SKM-1 treated with dmso at 0.1 percent for 144 hours (cell line): ENCODE measurements at regions not wholly inside any gene's neighbourhood (a gene's known extent, or its start where the extent isn't known, plus 50 kb on each side); places are given as distances from the start of the nearest gene placed in this dataset.
"Not testable (repeated sequence)": the region's sequence is repeated elsewhere in the genome, so short reads cannot be mapped to it uniquely, and the experiment has no call there.

Experiments
- DNase-seq: peaks from one replicate; lab custom pipeline; 2025; ENCODE audit not compliant: unreplicated experiment; lab: John Stamatoyannopoulos, UW

- not testable (repeated sequence) for DNase-seq
These were observed 56.1 kb downstream of the ZNF22 start for GRCh38 chr10:45056806-45057205.

DNA sequence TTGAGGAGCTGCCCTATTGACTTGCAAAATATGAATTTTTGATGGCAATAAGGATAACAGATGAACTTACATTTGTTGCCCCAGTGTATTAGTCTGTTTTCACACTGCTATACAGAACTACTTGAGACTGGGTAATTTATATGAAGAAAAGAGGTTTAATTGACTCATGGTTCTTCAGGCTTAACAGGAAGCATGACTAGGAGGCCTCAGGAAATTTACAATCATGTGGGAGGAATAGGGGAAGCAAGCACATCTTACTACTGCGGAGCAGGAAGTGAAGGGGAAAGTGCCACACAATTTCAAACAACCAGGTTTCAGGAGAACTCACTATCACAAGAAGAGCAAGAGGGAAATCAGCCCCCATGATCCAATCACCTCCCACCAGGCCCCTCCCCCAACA lies 57.9 kb downstream of the ZNF22 start:
- peak; percentile 49 for DNase-seq

DNA sequence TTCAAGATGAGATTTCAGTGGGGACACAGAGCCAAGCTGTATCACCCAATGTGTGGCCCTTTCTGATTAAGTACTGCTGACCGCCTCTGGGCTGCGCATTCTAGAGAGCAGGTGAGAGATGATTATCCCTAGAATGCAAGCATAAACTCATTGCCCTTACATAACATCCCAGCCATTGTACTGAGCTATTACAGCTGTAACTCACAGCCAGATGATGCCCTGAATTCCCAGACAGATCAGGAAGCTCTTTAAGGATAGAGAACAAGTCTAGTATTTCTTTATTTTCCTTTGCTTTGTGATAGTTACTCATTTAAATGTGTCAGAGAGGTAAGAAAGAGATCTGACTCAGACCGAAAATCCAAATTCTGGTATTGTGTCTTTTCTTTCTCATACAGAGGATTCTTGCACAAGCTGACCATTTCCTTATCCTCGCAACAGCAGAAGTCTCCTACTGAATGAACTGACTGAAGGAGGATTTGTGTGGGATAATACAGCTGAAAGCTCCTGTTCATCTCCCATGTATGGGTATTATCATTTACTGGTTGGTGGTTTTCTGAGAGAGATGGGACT lies 58.4 kb downstream of the ZNF22 start:
- peak; percentile 30 for DNase-seq

DNA sequence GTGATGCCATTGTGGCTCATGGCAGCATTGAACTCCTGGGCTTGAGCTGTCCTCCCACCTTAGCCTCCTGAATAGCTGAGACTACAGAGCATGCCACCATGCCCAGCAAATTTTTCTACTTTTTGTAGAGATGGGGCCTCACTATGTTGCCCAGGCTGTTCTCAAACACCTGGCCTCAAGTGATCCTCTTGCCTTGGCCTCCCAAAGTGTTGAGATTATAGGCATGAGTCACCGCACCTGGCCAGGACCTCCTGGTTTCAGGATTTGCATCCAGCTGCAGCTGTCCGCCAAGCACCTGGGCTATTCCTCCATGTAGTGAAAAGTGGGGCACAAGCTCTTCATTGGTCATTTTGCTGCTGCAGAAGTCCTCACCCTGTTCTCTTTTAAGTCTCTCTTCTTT lies 58.9 kb downstream of the ZNF22 start:
- DNase-seq = no peak

DNA sequence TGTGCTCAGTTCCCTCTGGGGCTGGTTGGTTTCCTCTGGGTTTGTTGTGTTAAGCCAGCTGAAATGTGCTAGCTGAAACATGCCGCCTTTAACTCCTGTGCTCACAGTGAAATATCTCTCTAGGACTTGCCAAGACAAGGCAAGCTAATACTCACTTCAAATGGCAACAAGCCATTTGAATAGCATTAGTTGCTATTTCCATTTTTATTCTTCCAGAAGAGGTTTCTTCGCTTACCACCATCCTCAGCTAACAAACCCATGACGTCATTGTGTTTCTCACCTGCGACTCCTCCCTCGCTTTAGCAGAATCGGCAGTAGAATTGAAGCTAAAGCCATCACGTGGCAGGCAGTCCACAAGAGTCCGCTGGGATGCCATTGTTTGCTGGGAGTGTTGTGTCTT lies 61.3 kb downstream of the ZNF22 start:
- DNase-seq = no peak

DNA sequence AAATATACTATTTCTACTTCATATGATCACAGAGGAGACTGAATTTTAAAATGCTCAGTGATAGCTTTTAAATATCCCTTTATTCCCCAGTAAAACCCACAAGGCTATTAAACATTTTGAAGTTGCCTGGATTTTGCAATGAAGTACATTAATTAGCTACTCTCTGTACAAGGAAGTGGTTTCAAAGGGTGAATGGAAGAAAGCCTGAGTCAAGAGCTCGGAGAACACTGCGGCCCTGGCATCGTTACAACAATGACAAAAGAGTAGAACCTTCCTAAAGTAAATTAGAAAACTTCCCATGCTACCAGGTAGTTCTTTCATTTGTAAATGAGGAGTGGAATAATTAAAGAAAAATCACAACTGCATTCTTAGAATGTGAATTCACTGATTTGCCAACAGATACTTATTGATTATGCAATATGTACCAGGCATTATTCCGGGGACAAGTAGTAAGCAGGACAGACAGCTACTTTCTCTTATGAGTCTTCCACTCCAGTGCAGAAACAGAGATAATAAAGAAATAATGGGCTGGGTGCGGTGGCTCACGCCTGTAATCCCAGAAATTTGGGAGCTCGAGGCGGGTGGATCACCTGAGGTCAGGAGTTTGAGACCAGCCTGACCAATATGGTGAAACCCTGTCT lies 63.0 kb downstream of the ZNF22 start:
- peak; percentile 73 for DNase-seq

DNA sequence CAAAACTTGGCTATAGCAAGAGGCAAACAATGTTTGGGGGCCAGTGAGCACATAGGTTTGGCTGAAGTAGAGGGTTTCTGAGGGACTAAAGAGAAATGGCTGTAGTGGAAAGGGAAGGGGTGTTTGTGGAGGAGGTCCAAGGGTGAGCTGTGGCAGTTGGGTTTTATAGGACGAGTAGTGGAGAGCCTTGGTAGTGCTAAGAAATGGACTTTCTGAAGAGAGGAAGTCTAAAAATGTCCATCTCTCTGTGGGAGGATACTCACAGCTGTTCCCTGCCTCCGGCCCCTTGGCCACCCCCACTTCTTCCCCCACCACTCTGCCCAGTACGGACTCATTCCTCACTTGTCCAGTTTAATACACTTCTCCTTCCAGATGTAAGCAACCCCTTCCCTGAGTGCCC lies 64.3 kb downstream of the ZNF22 start:
- no peak for DNase-seq

GRCh38 chr10:45071043-45071813 lies 70.5 kb downstream of the ZNF22 start:
- no peak for DNase-seq

DNA sequence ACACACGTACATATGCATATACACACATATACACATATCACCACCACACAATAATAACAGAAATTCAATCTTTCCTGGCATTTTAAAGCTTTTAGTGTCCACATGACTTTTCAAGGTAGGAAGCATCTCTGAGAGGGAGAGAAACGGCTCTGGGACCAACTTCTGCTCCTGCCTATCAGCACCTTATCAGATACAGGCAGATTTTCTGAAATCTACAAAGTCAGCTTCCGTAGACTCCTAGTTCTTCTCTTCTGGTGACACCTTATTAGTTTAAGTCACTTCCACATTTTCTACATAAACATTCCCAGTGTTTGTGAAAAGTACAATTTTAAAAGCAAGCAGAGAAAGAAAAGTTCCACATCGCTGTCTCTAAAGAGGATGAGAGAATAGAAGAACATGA lies 74.5 kb downstream of the ZNF22 start:
- no peak for DNase-seq

DNA sequence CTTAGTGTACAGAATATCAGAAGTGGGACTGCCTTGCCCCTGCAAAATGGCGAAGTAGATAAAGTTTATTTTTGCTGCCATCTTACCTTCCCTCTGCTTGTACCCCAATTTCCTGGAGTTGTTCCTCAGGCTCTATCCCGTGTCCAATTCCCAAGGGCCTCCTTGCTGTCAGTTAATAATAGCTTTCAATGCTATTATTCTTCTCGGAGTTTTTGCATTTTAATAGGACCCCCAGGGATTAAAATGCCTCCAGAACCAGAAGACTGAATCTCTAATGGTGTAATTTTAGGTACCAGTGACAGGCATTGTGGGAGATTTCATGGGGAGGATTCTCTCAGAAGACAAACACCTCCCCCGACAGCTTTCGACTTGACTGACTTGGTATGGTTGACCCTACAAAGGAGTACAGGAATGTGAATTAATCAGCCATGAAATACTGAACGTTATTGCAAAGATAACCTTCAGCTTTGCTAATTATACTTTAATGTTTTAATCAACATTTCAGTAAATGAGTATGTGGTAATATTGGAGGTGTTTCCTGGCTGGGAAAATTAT lies 75.2 kb downstream of the ZNF22 start:
- no peak for DNase-seq

GRCh38 chr10:45076891-45077290 lies 76.2 kb downstream of the ZNF22 start:
- DNase-seq = no peak

- DNase-seq = no peak
These were observed 79.6 kb downstream of the ZNF22 start for GRCh38 chr10:45080331-45080730.

DNA sequence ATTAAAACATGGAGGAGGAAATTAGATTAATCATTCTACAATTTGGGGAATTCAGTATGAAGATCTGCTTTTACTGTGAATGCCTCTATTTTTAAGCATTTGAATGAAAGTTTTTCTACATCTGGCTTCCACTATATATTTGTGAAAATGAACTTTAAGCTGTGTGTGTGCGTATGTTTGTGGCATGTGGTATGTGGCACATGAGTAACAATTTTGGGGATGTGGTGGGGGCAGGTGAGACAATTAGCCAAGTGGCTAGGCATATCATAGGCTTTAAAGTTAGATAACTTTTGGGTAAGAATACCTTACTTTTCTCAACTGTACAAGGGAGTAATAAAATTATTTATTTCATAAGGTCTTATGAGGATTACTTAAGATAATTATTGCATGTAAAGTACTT lies 81.5 kb downstream of the ZNF22 start:
- no peak for DNase-seq

GRCh38 chr10:45091968-45092367 lies 91.2 kb downstream of the ZNF22 start:
- DNase-seq = no peak

DNA sequence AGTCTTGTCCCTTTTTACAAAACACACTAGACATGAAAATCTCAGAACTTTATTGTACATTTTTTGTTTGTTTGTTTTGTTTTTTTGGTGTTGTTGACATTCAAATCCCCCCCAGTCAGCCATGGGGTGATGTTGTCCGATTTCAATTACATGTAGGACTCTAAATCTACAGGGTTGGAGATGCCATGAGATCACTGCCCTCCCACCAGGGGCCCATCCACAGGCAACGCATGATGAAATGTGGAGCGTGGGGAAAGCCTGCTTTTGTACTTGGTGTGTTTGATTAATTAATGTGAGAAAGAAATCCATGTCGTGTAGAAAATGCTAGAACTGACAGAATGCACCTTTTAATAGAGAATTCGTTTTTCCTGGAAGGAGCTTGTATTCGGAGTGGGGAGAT lies 93.2 kb downstream of the ZNF22 start:
- DNase-seq = no peak

DNA sequence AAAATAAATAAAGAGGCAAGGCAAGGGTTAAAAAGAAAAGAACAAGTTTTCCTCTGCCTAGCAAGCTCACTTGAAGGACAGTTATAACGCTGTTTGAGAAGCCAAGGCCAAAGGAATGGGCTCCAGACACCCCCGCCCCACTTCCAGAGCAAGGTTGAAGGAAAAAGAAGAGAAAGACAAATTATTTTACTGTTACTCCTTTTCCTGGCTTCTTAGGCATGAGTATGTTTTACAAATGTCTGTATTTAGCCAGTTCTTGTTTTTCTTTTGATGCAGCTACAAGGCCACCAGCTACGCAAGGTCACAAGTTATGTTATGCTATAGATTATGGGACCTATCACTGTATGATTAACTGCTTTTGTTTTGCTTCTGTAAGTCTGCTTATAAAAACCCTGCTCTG lies 94.6 kb downstream of the ZNF22 start:
- DNase-seq = no peak

DNA sequence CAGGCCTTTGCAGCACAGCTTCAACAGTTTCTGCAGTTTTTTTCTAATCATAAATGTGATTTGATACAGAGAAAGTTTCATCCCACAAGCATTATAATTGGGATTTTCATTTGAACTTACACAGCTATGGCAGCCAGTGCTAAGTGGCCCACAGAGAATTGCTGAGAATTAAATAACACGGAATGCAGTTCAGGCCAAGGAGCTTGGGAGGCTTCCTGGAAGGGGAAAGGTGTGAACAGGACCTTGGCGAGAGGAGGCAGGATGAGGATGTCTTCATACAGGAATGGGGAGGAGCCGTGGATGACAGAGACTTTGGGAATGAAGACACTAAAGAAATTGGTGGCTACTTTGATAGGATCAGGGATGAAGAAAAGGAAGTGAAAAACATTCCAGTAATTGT lies 95.3 kb downstream of the ZNF22 start:
- no peak for DNase-seq

- DNase-seq = no peak
These were observed 99.7 kb downstream of the ZNF22 start for GRCh38 chr10:45100429-45100828.

GRCh38 chr10:45104674-45105073 lies 104.0 kb downstream of the ZNF22 start:
- no peak for DNase-seq

- not testable (repeated sequence) for DNase-seq
These were observed 104.6 kb downstream of the ZNF22 start for GRCh38 chr10:45105309-45105708.

DNA sequence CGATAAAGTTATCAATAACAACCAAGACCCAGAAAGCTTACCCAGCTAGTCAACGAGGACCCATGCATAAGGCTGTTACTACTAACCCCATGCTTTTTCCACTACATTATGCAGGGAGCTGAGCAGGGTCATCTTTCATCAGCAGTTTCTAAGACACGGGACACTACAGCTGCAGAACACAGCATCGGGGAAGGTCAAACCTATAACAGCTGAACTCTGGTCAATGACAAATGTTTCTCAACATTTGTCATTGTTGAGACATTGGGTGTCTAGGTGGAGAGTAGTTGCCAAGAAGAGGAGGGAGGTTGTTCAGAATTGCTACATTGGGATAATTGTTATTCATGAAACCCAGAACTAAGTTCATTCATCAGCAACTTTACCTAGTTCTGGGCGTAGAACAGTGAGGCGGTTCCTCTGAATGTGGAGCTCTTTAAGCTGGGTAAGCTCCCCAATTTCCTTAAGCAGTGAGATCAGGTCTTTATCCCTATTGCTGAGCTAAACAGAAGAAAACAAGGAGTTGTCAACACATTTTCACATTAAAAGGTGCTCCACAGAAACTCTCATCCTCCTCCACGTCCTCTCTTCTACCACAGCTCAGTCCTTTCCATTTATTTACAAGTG lies 105.6 kb downstream of the ZNF22 start:
- DNase-seq = no peak

DNA sequence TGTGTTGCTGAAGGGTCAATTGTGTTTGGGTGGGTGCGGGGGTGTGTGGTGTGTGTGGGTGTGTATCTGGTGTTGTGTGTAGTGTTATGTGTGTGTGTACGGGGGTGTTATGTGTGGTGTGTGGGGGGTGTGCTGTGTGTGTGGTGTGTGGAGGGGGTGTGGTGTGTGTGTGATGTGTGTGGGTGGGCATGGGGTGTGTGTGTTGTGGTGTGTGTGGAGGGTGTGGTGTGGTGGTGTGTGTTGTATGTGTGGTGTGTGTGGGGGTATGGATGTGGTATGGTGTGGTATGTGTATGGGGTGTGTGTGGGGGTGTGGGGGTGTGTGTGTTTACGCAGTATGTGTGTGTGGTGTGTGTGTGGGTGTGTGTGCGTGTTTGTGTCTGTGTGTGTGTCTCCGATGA lies 110.8 kb downstream of the ZNF22 start:
- no peak for DNase-seq
